Nucleus accumbens (tissue), 56 donors: ENCODE measurements at regions not wholly inside any gene's neighbourhood (a gene's known extent, or its start where the extent isn't known, plus 50 kb on each side); places are given as distances from the start of the nearest gene placed in this dataset.

Experiments
- DNase-seq, 56 donors: peaks; one replicate each; lab custom pipeline; 2025; lab: John Stamatoyannopoulos, UW

DNA sequence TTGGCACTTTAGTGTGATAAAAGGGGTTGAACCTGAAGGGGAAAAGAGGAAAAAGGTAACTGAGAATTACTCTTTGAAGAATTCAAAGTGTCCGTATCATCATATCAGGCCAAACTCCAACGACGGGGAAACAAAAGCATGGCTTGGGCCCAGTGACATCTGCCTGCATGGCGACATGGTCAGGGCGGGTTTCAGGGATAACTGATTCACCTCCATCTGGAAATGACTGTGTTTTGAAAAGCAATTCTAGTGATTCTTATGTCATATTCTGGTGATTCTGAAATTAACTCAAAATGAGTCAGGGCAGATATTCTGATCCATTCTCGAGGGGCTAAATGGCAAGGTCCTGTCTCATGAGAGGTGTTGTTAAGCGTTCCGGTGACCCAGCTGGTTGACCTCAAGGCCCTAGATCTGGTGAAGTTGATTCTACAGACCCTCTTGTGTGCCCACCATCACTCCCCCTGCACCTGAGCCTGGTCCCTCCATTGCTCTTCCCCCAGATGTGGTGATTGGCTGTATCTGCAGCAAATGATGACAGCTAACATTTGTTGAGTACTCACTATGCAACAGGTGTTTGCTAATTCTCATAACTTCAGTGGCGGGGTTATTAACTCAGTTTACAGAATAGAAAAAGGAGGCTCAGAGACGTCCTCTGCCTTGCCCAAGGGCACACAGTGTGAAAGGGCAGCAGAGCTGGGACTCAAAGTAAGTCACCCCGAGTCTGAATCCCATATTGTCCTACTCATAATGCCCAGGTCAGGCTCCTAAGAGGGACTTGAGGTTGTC lies 251.8 kb downstream of the MAF start:
- no peak for DNase-seq

DNA sequence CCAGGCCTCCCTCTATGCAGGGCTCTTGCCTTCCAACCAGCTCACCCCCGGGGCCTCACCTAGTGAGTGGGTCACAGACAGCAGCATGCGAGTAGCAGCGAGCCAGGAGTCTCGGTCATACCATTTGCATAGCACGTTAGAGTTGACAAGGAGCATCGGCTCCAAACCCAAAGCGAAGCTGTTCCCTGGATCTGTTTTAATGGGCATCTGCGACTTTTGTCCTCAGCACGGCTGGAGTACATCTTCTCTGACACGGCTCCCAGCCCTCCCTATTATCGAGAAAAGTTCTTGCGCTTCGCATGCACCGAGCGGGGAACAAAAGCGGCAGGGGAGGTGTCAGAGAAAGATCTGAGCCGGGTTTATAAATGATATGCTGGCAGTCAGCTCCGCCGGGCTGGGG lies 253.3 kb downstream of the MAF start:
- no peak for DNase-seq

DNA sequence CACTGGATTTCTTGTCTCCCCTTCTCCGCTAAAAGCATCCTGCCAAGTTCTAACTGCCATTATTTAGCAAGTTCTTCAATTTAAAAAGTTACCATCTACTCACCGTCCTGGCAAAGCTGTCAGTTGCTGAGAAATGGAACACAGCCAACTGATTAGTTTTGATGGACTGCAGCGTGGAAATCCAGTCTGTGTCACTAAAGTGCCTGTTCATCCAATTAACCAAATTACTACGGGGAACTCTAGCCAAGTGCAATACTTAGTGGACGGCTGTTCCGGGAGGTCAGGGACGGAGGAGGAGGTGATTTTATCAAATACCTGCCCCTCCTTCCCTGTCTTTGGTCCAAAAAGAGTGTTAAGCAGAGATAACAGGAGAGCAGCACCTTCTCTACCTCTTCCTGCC lies 260.7 kb downstream of the MAF start:
- DNase-seq: no peak

DNA sequence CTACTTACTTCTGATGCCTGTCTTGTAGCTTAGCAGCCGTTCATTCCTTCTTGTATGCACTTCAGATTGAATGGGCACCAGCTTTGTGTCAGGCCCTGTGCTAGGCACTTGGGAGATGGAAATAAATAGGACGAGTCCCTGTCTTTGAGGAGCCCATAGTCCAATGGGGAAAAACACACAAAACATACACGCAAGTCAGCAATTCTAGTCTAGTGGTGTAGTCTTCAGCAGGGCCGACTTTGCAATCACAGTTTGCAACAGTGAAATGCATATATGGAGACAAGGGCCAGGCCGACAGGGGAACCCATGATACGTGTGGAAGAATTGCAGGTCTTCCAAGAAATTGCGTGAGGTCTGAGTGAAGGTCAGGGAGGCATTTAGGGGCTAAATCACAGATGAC lies 262.6 kb downstream of the MAF start:
- DNase-seq: no peak

DNA sequence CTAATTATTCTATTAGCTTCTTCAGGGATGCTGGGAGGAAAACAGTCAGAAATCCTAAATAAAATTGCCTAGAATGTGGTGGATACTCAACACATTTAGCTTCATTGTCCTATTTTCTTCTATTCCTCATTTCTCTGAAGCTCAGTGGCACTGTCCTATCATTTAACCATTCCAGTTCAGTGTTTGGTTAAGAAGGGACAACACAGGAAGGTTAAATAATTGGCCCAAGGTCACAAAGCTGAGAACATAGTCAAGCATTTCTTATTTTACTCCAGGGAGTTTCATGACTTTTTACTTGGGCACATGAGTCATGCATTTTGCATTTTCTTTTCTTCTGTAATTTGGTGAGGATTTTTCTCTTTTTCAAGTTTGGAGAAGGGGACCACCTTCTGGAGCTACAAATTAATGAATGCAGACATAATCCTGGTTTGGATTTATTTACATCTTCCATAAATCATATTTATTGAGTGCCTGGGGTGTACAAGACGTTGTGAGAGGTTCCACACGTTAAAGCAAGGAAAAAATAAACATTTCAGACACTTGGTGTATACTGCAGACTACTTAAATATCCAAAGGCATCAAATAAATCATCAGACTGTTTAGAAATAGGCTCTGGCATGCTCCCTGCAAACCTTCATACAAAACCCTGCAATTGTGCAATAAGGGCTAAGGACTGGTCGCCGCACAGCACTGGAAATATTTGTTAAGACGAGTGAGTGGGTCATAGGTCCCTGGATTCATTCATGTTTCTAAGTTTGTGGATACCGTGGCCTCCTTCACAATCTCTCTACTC lies 263.9 kb downstream of the MAF start:
- no peak for DNase-seq

DNA sequence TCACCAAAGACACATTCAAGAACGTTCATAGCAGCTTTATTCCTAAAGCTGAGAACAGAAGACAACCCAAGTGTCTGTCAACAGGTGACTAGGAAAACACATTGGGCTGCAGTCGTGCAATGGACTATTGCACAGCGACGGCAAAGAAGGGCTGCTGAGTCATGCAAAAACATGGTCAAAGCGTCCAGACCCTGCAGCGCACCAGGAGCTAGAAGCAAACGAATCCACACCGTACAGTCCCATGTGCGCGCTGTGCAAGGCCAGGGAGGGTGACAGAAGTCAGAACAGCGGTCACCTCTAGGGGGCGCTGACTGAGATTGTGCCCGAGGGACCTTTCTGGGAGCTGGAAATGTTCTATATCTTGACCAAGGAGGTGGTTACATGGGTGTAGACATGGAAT lies 266.4 kb downstream of the MAF start:
- no peak for DNase-seq

DNA sequence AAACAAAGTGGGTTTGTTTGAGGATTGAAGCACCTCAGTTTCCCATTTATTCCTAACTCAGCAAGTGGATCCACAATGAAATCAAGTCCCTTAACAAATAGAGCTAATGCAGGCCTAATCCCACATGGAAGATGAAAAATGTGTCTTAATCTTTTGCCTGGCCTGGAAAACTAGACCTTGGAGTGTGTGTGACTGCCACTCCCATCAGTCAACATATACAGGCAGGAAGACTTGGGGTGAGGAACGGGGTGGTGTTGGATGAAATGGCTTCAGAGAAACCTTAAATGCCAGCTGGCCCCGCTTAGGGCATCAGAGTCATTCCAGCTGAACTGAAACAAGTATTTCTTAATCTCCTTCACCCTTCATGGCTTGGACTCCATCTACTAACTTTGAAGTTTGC lies 269.5 kb downstream of the MAF start:
- DNase-seq: no peak

DNA sequence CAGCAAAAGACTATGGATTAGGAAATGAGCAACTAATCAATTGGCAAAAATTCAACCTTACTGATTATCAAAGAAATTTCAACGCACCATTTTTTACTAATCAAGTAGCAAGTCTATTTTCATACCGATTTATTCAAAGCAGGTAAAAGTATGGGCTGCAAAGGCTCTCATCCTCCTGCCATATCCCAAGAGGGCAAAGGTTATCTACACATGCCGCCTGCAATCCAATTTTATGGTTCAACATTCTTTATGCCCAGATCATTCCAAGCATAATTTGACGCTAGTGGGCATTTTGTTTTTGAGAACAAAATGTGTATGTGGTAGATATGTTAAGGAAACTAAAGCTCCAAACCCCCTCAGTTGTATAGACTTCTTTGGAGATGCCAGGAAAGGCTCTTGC lies 270.6 kb downstream of the MAF start:
- DNase-seq: no peak

DNA sequence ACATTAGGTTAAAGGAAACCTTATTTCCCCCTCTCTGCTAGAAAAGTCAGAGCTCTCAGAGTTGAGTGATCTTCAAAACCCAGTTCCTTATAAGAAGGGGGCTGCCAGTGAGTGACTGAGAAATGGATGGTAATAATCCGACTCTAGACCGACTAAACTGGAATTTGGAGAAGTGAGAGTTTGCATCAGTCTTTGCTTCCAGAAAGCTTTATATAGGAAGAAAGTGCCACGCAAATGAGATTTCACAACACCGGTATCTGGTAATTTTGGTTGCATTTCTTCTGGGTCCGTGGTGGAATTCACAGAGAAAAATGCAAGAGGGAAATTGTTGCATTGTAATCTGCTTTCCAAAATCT lies 271.4 kb downstream of the MAF start:
- peak in 1 of 56 donors; percentile 28 for DNase-seq

DNA sequence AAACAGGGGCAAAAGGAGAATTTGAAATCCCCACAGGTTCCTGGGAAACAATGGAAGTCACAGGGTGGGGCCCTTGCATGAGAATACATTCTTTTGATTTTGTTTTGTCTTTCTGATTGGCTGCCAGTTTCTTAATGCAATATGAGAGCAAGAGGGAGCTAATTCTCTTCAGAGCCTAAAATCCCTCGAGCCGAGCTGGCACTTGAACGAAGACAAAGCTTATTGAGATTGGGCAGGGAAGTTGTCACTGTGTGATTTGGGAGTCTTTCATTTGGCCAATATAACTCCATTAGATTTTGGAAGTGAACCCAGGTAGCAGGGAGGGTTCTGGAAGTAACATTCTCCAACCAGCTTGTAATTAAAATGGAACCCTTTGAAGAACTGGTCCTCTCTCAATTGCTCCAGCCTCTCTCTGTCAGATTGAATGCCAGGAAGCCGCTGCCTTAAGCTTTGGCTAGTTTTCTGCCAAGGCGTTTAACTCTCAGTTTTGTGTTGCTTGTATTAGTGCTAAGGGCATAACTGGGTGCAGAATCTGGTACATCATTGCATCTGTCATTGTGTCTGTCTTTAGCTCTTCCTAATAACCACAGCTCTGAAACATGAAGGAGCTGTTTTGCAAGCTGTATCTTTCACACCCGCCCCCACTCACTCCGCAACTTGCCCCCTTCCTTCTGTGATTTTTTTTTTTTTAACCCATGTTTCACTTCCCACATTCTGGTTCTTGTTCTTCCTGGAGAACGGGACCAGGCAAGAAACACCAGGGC lies 272.0 kb downstream of the MAF start:
- peak in 5 of 56 donors; percentile 4 to 28 (median 12) for DNase-seq

DNA sequence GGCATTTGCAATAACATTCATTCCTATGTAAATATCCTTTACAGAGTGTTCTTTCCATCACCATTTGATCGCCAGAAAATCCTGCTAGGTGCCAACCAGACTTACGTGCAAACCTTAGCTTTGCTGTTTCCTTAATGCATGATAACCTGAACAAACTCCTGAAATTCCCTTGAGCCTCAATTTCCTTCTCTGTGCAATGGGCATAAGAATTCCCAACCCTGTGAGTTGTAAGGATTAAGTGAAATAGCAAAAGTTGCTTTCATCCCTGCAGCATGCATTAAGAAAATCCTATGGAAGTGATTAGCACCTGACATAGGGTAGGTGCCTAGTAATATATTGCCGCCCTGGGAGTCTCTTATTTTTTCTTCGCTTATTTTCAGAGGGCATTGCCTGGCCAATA lies 272.7 kb downstream of the MAF start:
- no peak for DNase-seq

DNA sequence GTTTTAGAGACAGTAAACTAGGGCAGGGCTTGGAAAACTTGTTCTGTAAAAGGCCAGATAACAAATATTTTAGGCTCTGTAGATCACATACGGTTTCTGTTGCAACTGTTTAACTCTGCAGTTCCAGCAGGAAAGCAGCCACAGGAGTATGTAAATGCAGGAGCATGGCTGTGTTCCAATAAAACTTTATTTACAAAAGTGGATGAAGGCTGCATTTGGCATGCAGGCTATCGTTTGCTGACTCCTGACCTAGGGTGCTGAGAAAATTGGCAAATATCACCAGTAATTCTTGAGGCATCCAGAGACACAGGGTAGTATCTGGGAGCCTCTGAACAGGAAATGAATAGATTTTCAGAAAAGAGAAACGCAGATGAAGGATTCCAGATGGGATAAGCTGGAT lies 274.0 kb downstream of the MAF start:
- DNase-seq: no peak

DNA sequence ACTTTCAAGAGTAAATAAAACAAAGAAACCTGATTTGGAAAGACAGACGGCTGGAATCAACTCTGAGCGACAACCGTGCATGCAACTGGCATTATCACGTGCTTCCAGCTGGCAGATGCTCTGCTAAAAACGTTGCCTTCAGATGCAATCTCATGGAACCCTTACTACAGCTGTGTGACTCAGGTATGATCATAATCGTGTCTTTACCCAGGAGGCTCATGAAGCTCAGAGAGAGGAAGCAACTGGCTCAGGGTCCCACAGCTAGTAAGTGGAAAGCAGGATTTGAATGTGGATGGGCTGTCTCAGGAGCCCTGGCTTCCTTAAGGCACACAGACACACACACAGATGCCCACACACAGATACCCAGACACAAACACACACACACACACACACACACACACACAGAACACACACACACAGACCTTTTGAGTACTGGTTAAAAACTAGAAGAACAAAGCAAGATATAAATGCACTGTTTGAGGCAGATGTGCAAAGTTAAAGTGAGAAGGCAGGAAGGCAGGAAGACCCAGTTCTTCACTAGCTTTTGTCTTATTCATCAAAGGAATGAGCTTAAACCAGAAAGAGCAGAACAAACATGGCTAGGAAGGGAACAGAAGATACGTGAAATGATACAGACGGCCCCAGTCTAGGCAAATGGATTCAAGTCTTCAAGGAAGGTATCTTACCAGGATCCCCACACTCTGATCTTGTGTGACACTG lies 275.2 kb downstream of the MAF start:
- DNase-seq: no peak

DNA sequence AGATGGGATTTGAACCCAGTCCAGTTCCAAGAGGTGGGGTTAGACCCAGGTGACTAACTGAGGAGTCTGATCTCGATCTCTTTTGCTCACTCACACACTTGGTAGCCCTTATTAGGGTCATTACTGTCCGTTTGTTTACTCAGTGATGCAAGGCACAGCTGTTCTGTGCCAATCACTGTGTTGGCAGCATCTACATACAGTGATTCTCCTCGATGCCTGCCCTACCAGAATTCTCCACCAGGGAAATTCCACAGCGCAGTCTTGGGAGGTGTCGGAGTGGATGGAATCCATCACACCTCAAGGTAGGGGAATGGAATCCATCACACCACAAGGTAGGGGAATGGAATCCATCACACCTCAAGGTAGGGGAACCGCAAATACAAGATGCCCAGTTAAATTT lies 279.6 kb downstream of the MAF start:
- DNase-seq: no peak

DNA sequence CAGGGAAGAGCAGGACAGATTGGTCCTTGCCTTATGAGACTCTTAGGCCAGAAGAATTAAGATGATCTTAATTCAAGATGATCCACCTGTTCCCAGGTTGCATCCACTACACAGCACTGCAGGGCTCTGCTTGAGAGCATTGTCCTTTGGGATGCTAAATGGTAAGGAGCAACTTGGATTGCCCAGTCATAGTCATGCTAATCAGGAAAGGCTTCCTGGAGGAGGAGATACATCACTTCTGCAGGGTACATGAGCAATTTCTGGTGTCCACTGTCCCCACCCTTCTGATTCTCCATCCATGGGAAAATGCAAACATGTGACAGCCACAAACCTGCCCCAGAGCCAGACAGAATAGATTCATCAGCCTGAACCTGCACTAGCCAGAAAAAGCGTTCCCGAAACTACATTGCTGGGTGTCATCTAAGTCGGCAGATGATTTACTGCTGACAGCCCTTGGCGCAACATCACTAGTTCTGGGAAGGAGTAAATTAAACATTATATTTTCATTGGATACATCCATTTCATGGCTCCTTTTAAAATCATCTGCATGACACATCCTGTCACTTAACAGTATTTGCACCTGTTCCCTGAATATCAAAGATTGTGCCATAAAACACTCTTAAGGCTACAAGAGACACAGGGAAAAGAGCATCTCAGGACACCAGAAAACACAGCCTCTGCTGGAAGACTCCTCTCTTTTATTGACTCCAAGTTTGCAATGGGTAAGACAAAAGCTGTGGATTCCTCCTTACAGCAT lies 282.2 kb downstream of the MAF start:
- DNase-seq: no peak

DNA sequence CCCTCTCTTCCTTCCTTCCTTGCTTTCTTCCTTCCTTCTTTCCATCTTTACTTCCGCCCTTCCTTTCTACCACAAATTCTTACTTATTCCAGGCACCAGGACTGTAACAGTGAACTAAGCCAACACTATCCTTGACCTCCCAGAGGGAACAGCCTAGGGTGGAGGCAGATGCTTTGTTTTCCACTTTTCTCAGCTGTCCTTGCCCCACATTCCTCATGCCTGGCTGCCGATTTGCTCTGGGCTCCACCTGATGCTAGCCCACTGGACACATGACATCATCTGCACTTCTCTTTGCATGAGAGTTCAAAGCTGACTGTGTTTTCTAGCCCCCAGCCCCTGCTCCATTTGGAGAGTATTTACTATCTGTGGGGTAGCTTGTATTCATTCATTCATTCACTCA lies 283.0 kb downstream of the MAF start:
- no peak for DNase-seq

DNA sequence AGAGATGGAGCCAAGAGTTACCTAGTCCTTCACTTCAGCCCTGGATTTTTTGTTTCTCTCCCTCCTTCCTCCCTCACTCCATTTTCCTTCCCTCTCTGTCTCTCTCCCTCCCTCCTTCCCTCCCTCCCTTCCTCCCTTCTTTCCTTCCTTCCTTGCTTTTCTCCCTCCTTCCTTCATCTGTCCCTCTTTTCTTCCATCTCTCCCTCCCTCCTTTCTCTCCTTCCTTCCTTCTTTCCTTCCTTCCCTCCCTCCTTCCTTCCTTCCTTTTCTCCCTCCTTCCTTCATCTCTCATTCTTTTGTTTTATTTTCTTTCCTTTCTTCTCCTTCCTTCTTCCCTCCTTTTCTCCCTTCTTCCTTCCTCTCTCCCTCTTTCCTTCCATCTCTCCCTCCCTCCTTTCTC lies 283.5 kb downstream of the MAF start:
- no peak for DNase-seq

DNA sequence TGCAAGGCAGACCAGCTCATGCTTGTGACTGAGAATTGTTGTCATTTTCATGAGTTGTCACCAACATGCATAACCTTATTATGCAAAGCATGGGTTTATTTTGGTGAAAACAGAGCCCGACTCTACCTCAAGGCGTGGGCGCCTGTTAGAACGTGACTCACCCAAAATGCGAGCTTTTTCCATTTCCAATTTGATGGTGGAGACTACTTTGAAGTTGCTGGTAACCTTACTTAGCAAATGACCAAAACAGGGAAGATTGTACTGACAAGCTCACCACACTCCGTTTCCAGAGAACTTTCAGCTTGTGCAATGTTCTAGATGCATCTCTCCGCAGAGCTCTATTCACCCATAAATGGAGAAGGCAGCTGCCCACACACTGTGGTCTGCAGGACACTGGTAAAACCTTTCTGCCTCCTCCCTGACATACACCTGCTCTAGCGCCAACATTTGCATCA lies 284.5 kb downstream of the MAF start:
- no peak for DNase-seq

DNA sequence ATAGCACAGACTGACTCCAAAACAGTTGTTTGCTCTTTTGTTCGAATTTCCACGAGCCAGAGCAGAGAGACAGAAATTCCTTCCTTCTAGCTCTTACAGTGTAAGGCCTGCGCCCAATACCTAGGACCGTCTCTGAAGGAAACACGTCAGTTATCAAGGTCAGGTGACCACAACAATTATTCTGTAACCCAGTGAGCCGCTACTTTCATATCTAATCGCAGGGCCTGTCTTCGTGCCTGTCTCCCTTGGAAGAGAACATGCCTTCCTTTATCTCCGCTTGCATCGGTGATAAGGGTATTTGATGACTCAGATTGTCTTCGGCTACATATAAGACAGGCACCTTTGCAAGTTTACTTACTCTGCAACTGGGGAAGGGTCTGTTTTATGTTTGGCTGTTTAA lies 288.0 kb downstream of the MAF start:
- no peak for DNase-seq

DNA sequence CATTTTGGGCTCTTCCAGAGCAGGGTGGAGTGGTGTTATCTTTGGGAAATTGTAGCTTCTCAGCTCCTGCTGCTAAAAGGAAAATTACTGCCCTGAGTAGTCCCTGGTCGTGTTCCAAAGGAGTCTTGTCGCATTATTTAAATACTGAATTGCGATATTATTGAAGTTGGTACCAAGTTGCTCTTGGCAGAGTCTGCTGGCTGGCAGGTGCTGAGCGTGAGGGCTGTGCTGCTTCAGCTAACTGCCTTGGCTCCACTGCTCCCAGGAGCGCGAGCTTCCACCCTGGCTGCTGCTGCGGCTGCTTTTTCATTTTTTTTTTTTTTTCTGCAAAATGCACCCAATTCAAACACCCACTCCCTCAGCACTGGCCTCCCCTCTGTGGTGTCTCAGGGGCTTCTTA lies 289.8 kb downstream of the MAF start:
- no peak for DNase-seq
